Mesendoderm (in vitro differentiated cells): ENCODE measurements at regions not wholly inside any gene's neighbourhood (a gene's known extent, or its start where the extent isn't known, plus 50 kb on each side); places are given as distances from the start of the nearest gene placed in this dataset.
A peak's percentile ranks its signal among the peaks of the same experiment; 100 is the strongest.
"Not testable (repeated sequence)": the region's sequence is repeated elsewhere in the genome, so short reads cannot be mapped to it uniquely, and the experiment has no call there.

Experiments used
- DNase-seq: peaks from one replicate; pipeline ENCODE4 v3.0.0; 2013
- H2AK5ac ChIP-seq: 2 replicates; pipeline ENCODE4 v1.6.1; 2013; ENCODE audit warnings: low read length, inconsistent platforms
- H2BK120ac ChIP-seq: 2 replicates; pipeline ENCODE4 v1.6.1; 2013; ENCODE audit warnings: low read depth, mild to moderate bottlenecking, low read length, moderate library complexity, mixed read lengths
- H2BK15ac ChIP-seq: replicated peaks from 2 replicates; pipeline ENCODE4 v1.6.1; 2013; ENCODE audit warnings: low read depth, mild to moderate bottlenecking, moderate library complexity
- H2BK5ac ChIP-seq: 2 replicates; pipeline ENCODE4 v1.6.1; 2013; ENCODE audit warnings: low read length, inconsistent platforms
- H3K18ac ChIP-seq: 2 replicates; pipeline ENCODE4 v1.6.1; 2013; ENCODE audit warnings: mild to moderate bottlenecking, low read length, mixed read lengths
- H3K23ac ChIP-seq: one replicate; pipeline ENCODE4 v1.6.1; 2013; ENCODE audit warnings: low read length
- H3K27ac ChIP-seq: 2 replicates; pipeline ENCODE4 v1.5.1; 2013; ENCODE audit warnings: low read depth, mild to moderate bottlenecking, inconsistent platforms, low read length, moderate library complexity
- H3K27me3 ChIP-seq: 2 replicates; pipeline ENCODE4 v1.6.1; 2013; ENCODE audit warnings: low read length, control low read depth, mild to moderate bottlenecking, inconsistent platforms; ENCODE audit not compliant: insufficient read depth, poor library complexity
- H3K36me3 ChIP-seq: 2 replicates; pipeline ENCODE4 v1.6.1; 2013; ENCODE audit warnings: low read length, inconsistent platforms; ENCODE audit not compliant: control insufficient read depth, insufficient read depth
- H3K4ac ChIP-seq: one replicate; pipeline ENCODE4 v1.6.1; 2013; ENCODE audit warnings: low read depth, mild to moderate bottlenecking, low read length, moderate library complexity
- H3K4me1 ChIP-seq: 2 replicates; pipeline ENCODE4 v1.6.1; 2013; ENCODE audit warnings: low read depth, low read length, inconsistent platforms; ENCODE audit not compliant: control insufficient read depth
- H3K4me2 ChIP-seq: 2 replicates; pipeline ENCODE4 v1.6.1; 2013; ENCODE audit warnings: low read length
- H3K4me3 ChIP-seq: 2 replicates; pipeline ENCODE4 v1.5.1; 2013; ENCODE audit warnings: mild to moderate bottlenecking, low read length
- H3K56ac ChIP-seq: one replicate; pipeline ENCODE4 v1.6.1; 2013; ENCODE audit warnings: low read length
- H3K79me1 ChIP-seq: 2 replicates; pipeline ENCODE4 v1.6.1; 2013; ENCODE audit warnings: low read length, inconsistent platforms
- H3K79me2 ChIP-seq: 2 replicates; pipeline ENCODE4 v1.6.1; 2013; ENCODE audit warnings: mild to moderate bottlenecking, low read length; ENCODE audit not compliant: control insufficient read depth, insufficient read depth
- H3K9ac ChIP-seq: 2 replicates; pipeline ENCODE4 v1.6.1; 2013; ENCODE audit warnings: low read length, inconsistent platforms
- H4K5ac ChIP-seq: one replicate; pipeline ENCODE4 v1.6.1; 2013; ENCODE audit warnings: low read length
- H4K8ac ChIP-seq: one replicate; pipeline ENCODE4 v1.6.1; 2013; ENCODE audit warnings: low read depth, mild to moderate bottlenecking, control low read depth, low read length, moderate library complexity
- WGBS: extraction: QIAGEN DNeasy Blood & Tissue Kit; methylation state at CpG from one replicate; pipeline ENCODE4 v1.1.7; 2013; ENCODE audit warnings: low lambda C conversion rate, missing lambda C conversion rate; ENCODE audit not compliant: insufficient coverage; ENCODE audit errors: extremely low coverage; 5-methylcytosine and 5-hydroxymethylcytosine counted together

- DNase-seq = no peak
- no peak overlapping the region for H4K5ac ChIP-seq
- H3K4me2 ChIP-seq = no peak overlapping the region
- no peak overlapping the region for H3K18ac ChIP-seq
- H3K27me3 ChIP-seq = no peaks in the 10 kb centered on the region
- WGBS = no CpG with 5 or more reads among the region's 6 CpGs
- H4K8ac ChIP-seq = no peak overlapping the region
- H3K36me3 ChIP-seq = no peaks in the 10 kb centered on the region
- no peak overlapping the region for H2AK5ac ChIP-seq
- H3K23ac ChIP-seq = no peak overlapping the region
- no peak overlapping the region for H3K27ac ChIP-seq
- H3K4me1 ChIP-seq = no peaks in the 10 kb centered on the region
- H2BK15ac ChIP-seq = no peak overlapping the region
- H2BK120ac ChIP-seq = no peak overlapping the region
- no peak overlapping the region for H2BK5ac ChIP-seq
- no peak overlapping the region for H3K9ac ChIP-seq
- no peak overlapping the region for H3K56ac ChIP-seq
- H3K79me1 ChIP-seq = no peaks in the 10 kb centered on the region
- no peaks in the 10 kb centered on the region for H3K79me2 ChIP-seq
- H3K4me3 ChIP-seq = no peak overlapping the region
- H3K4ac ChIP-seq = no peak overlapping the region
These were observed 158.0 kb upstream of the MED14 start for GRCh38 chrX:40893251-40893910.

- no CpG with 5 or more reads among the region's 3 CpGs for WGBS
- H3K23ac ChIP-seq = no peak overlapping the region
- no peak overlapping the region for H2BK120ac ChIP-seq
- H3K27me3 ChIP-seq = no peaks in the 10 kb centered on the region
- no peak overlapping the region for H3K56ac ChIP-seq
- no peak overlapping the region for H2BK15ac ChIP-seq
- no peak overlapping the region for H4K8ac ChIP-seq
- no peaks in the 10 kb centered on the region for H3K36me3 ChIP-seq
- no peak overlapping the region for H3K4me3 ChIP-seq
- no peak overlapping the region for H3K18ac ChIP-seq
- H3K4me1 ChIP-seq = no peaks in the 10 kb centered on the region
- no peak overlapping the region for H3K27ac ChIP-seq
- H3K79me2 ChIP-seq = no peaks in the 10 kb centered on the region
- H2AK5ac ChIP-seq = no peak overlapping the region
- H2BK5ac ChIP-seq = no peak overlapping the region
- H3K9ac ChIP-seq = no peak overlapping the region
- no peak overlapping the region for H3K4ac ChIP-seq
- no peak for DNase-seq
- H3K4me2 ChIP-seq = no peak overlapping the region
- H3K79me1 ChIP-seq = no peaks in the 10 kb centered on the region
- no peak overlapping the region for H4K5ac ChIP-seq
These were observed 159.9 kb upstream of the MED14 start for GRCh38 chrX:40895246-40895645.

GRCh38 chrX:40897718-40898270 lies 162.5 kb upstream of the MED14 start:
- Histone ChIP-seq H3K56ac (no peak overlapping the region), H3K27ac (no peak overlapping the region), H3K79me2 (no peaks in the 10 kb centered on the region), H2AK5ac (no peak overlapping the region), H3K18ac (no peak overlapping the region), H3K27me3 (no peaks in the 10 kb centered on the region), H3K79me1 (no peaks in the 10 kb centered on the region), H4K5ac (no peak overlapping the region), H3K4ac (no peak overlapping the region), H3K9ac (no peak overlapping the region), H2BK120ac (no peak overlapping the region), H3K36me3 (no peaks in the 10 kb centered on the region), H4K8ac (no peak overlapping the region), H2BK15ac (no peak overlapping the region), H3K4me2 (no peak overlapping the region), H3K23ac (no peak overlapping the region), H3K4me1 (no peaks in the 10 kb centered on the region), H2BK5ac (no peak overlapping the region), H3K4me3 (no peak overlapping the region)
- DNase-seq = no peak
- WGBS = no CpG with 5 or more reads among the region's 3 CpGs

- H3K4ac ChIP-seq, H2AK5ac ChIP-seq, H3K4me1 ChIP-seq, H3K4me2 ChIP-seq, H4K5ac ChIP-seq, H3K27me3 ChIP-seq, H2BK5ac ChIP-seq, H3K79me1 ChIP-seq, H2BK120ac ChIP-seq, H3K27ac ChIP-seq, DNase-seq, H3K36me3 ChIP-seq, H3K18ac ChIP-seq, H3K23ac ChIP-seq, H3K56ac ChIP-seq, H3K4me3 ChIP-seq, H3K9ac ChIP-seq, H2BK15ac ChIP-seq, H3K79me2 ChIP-seq, H4K8ac ChIP-seq: not testable (repeated sequence)
These were observed 169.4 kb upstream of the MED14 start for GRCh38 chrX:40904739-40905138.

GRCh38 chrX:40908026-40908425 lies 172.7 kb upstream of the MED14 start:
- Histone ChIP-seq H3K79me2 (no peaks in the 10 kb centered on the region), H3K9ac (no peak overlapping the region), H3K4ac (no peak overlapping the region), H3K27ac (no peak overlapping the region), H3K56ac (no peak overlapping the region), H3K4me2 (no peak overlapping the region), H2BK15ac (no peak overlapping the region), H4K8ac (no peak overlapping the region), H3K18ac (no peak overlapping the region), H2BK5ac (no peak overlapping the region), H3K79me1 (no peaks in the 10 kb centered on the region), H3K4me3 (no peak overlapping the region), H3K23ac (no peak overlapping the region), H3K4me1 (no peaks in the 10 kb centered on the region), H3K36me3 (no peaks in the 10 kb centered on the region), H4K5ac (no peak overlapping the region), H2AK5ac (no peak overlapping the region), H3K27me3 (no peaks in the 10 kb centered on the region), H2BK120ac (no peak overlapping the region)
- WGBS = no CpG with 5 or more reads among the region's 7 CpGs
- no peak for DNase-seq

GRCh38 chrX:40908857-40909475 lies 173.6 kb upstream of the MED14 start:
- Histone ChIP-seq H2AK5ac (no peak overlapping the region), H3K9ac (no peak overlapping the region), H4K5ac (no peak overlapping the region), H2BK120ac (no peak overlapping the region), H3K4ac (no peak overlapping the region), H3K4me1 (no peaks in the 10 kb centered on the region), H3K27ac (no peak overlapping the region), H3K79me1 (no peaks in the 10 kb centered on the region), H3K4me3 (no peak overlapping the region), H3K56ac (no peak overlapping the region), H2BK5ac (no peak overlapping the region), H3K79me2 (no peaks in the 10 kb centered on the region), H3K18ac (no peak overlapping the region), H4K8ac (no peak overlapping the region), H3K23ac (no peak overlapping the region), H3K36me3 (no peaks in the 10 kb centered on the region), H3K27me3 (no peaks in the 10 kb centered on the region), H2BK15ac (no peak overlapping the region), H3K4me2 (no peak overlapping the region)
- peak; percentile 29 for DNase-seq
